ENCODE measurements at regions not wholly inside any gene's neighbourhood (a gene's known extent, or its start where the extent isn't known, plus 50 kb on each side); places are given as distances from the start of the nearest gene placed in this dataset.

GRCh38 chr18:46338766-46339165, 234.6 kb downstream of the HAUS1 start:
- Mint-ChIP-seq H3K9me3 (no peaks in the 10 kb centered on the region), H3K27me3 (ENCODE audit: insufficient read depth) (peaks cover 55% of the 10 kb centered on the region), H3K36me3 (ENCODE audit: low read depth) (no peaks in the 10 kb centered on the region), H3K27ac (no peak overlapping the region), H3K4me1 (ENCODE audit: low read depth) (peaks cover 7% of the 10 kb centered on the region; the same call in 1 of the 2 replicates), H3K4me3 (no peak overlapping the region)
- TF ChIP-seq, protein P1, sequence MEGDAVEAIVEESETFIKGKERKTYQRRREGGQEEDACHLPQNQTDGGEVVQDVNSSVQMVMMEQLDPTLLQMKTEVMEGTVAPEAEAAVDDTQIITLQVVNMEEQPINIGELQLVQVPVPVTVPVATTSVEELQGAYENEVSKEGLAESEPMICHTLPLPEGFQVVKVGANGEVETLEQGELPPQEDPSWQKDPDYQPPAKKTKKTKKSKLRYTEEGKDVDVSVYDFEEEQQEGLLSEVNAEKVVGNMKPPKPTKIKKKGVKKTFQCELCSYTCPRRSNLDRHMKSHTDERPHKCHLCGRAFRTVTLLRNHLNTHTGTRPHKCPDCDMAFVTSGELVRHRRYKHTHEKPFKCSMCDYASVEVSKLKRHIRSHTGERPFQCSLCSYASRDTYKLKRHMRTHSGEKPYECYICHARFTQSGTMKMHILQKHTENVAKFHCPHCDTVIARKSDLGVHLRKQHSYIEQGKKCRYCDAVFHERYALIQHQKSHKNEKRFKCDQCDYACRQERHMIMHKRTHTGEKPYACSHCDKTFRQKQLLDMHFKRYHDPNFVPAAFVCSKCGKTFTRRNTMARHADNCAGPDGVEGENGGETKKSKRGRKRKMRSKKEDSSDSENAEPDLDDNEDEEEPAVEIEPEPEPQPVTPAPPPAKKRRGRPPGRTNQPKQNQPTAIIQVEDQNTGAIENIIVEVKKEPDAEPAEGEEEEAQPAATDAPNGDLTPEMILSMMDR (IDR thresholded peaks at IDR 0.05), result no peak
- DNase-seq, result no peak

- no peak overlapping the region for H3K27ac Mint-ChIP-seq
Observed at GRCh38 chr18:46340716-46341115, 236.5 kb downstream of the HAUS1 start.

DNA sequence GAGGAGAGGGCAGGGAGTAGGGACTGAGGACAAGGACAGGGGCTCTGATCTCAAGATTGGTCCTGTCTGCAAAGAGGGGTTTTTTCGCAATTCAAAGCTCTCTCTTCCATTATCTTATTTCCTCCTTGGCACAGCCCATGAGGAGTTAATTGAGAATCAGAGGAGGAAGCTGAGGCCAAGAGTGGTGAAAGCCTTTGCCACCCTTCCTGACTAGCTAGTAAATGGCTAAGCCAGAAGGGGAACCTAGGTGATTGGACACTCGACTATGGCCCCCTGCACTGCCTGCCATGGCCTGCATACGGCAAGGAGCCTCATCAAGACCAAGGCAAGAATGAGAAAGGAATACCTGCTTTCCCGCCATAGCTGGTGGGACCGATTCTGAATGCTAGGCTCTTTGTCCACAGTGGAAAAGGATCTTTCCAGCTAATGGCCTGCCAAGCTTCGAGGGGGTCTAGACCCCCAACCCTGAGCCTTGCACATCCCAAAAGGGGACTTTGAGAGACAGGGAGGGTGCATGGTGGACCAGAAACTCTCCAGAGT, 237.9 kb downstream of the HAUS1 start:
- Mint-ChIP-seq H3K4me3 (no peak overlapping the region), H3K4me1 (ENCODE audit: low read depth) (no peaks in the 10 kb centered on the region), H3K27me3 (ENCODE audit: insufficient read depth) (peaks cover 47% of the 10 kb centered on the region), H3K27ac (no peak overlapping the region), H3K9me3 (no peaks in the 10 kb centered on the region), H3K36me3 (ENCODE audit: low read depth) (no peaks in the 10 kb centered on the region)
- TF ChIP-seq, protein P1 (IDR thresholded peaks at IDR 0.05), result no peak
- DNase-seq, result no peak

More at GRCh38 chr18:46340716-46341115, 236.5 kb downstream of the HAUS1 start:
- H3K4me3 Mint-ChIP-seq, result no peak overlapping the region
- no peak for DNase-seq
- peaks cover 50% of the 10 kb centered on the region for H3K27me3 Mint-ChIP-seq (ENCODE audit: insufficient read depth)
- H3K36me3 Mint-ChIP-seq (ENCODE audit: low read depth), result no peaks in the 10 kb centered on the region
- no peaks in the 10 kb centered on the region for H3K4me1 Mint-ChIP-seq (ENCODE audit: low read depth)
- no peaks in the 10 kb centered on the region for H3K9me3 Mint-ChIP-seq
- TF ChIP-seq, protein P1 (IDR thresholded peaks at IDR 0.05), result no peak

DNA sequence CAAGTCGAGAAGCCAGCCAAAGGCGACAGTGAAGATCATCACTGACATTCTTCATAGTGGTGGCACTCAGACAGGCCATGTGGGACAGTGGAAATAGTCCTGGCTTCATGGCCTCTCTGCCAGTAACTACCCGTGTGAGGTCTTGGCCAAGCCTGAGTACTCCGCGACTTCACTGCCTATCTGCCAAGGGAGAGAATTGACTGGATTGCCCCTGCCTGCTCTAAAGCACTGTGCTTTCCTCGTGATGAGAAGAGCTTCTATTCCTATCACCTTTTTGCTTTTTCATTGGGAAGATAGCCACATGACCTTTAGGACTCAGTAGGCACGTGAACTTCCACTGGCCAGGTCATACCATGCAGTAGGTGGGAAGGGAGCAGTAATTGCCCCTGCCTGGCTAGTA, 239.3 kb downstream of the HAUS1 start:
- H3K4me1 Mint-ChIP-seq (ENCODE audit: low read depth), result no peaks in the 10 kb centered on the region
- H3K9me3 Mint-ChIP-seq, result no peaks in the 10 kb centered on the region
- H3K36me3 Mint-ChIP-seq (ENCODE audit: low read depth), result no peaks in the 10 kb centered on the region
- no peak for DNase-seq
- H3K4me3 Mint-ChIP-seq, result no peak overlapping the region
- peaks cover 42% of the 10 kb centered on the region for H3K27me3 Mint-ChIP-seq (ENCODE audit: insufficient read depth)
- no peak overlapping the region for H3K27ac Mint-ChIP-seq
- TF ChIP-seq, protein P1 (IDR thresholded peaks at IDR 0.05), result no peak

- no peaks in the 10 kb centered on the region for H3K4me1 Mint-ChIP-seq (ENCODE audit: low read depth)
- TF ChIP-seq, protein P1 (IDR thresholded peaks at IDR 0.05), result no peak
- H3K9me3 Mint-ChIP-seq, result no peaks in the 10 kb centered on the region
- H3K27ac Mint-ChIP-seq, result no peak overlapping the region
- DNase-seq, result no peak
- peaks cover 38% of the 10 kb centered on the region for H3K27me3 Mint-ChIP-seq (ENCODE audit: insufficient read depth)
- H3K4me3 Mint-ChIP-seq, result no peak overlapping the region
- no peaks in the 10 kb centered on the region for H3K36me3 Mint-ChIP-seq (ENCODE audit: low read depth)
Observed at GRCh38 chr18:46343931-46344372, 239.8 kb downstream of the HAUS1 start.
